BJ (cell line): ENCODE measurements at regions not wholly inside any gene's neighbourhood (a gene's known extent, or its start where the extent isn't known, plus 50 kb on each side); places are given as distances from the start of the nearest gene placed in this dataset.

Experiments used
- CTCF ChIA-PET: fragments of 350-600 bp; formaldehyde crosslinking; extraction: SDS; loops from one replicate; lab custom pipeline; 2021; ENCODE audit warnings: antibody characterized with exemption, inconsistent platforms; lab: Yijun Ruan, JAX
- POLR2A ChIA-PET: fragments of 300-600 bp; sonication (Branson Sonifier 250); formaldehyde crosslinking; extraction: SDS; loops from one replicate; lab custom pipeline; 2021; ENCODE audit warnings: antibody characterized with exemption; lab: Charles Lee
- DNase-seq: peaks from one replicate; pipeline ENCODE4 v3.0.0-alpha.2; 2011; ENCODE audit warnings: low read depth
- H3K27me3 ChIP-seq: 2 replicates; pipeline ENCODE4 v1.6.0; 2011; ENCODE audit warnings: low read length; ENCODE audit not compliant: control insufficient read depth, insufficient read depth
- H3K36me3 ChIP-seq: 2 replicates; pipeline ENCODE4 v1.5.1; 2011; ENCODE audit warnings: low read length; ENCODE audit not compliant: control insufficient read depth, insufficient read depth
- H3K4me3 ChIP-seq: 2 replicates; pipeline ENCODE4 v1.5.1; 2011; ENCODE audit warnings: low read depth, mild to moderate bottlenecking, control low read depth, low read length
- CTCF ChIP-seq: IDR thresholded peaks from 2 replicates; pipeline ENCODE4 v1.5.1; 2011; ENCODE audit warnings: low read depth, mild to moderate bottlenecking, control low read depth, inconsistent platforms, low read length, moderate library complexity; ENCODE audit not compliant: insufficient read depth

GRCh38 chr20:7692478-7692877 is 247.8 kb downstream of the HAO1 start:
- no peak for TF ChIP-seq CTCF
- Histone ChIP-seq H3K27me3 (no peaks in the 10 kb centered on the region), H3K4me3 (no peak overlapping the region), H3K36me3 (no peaks in the 10 kb centered on the region)
- POLR2A ChIA-PET = no interaction called here
- DNase-seq = no peak
- CTCF ChIA-PET = no interaction called here

- no peak for TF ChIP-seq CTCF
- ChIA-PET CTCF (no interaction called here), POLR2A (no interaction called here)
- Histone ChIP-seq H3K27me3 (no peaks in the 10 kb centered on the region), H3K4me3 (no peak overlapping the region), H3K36me3 (no peaks in the 10 kb centered on the region)
- peak; percentile 33 for DNase-seq
These were observed 246.5 kb downstream of the HAO1 start for GRCh38 chr20:7693761-7694160.

- H3K36me3 ChIP-seq = no peaks in the 10 kb centered on the region
- no peak overlapping the region for H3K4me3 ChIP-seq
- CTCF ChIA-PET = no interaction called here
- TF ChIP-seq CTCF = no peak
- no peaks in the 10 kb centered on the region for H3K27me3 ChIP-seq
- DNase-seq = peak; percentile 6
- POLR2A ChIA-PET = no interaction called here
These were observed 245.2 kb downstream of the HAO1 start for GRCh38 chr20:7695051-7695495.

DNA sequence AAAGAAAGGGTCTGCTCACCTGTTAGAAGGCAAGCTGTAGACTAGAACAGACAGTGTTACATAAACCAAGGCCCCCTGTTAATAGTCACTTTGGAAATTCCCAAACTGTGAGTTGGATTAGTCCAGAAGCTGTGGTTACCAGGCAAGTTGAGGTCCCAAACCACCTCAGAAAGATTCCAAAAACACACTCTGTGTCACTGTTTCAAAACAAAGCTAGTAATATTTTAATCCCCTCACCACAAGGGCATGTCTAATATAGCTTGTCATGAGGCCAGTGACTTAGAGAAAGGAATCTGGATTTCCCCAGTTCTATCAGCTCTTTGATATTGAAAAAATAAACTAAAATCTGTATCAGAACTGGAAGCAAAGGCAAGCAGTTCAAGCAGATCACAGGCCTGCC is 244.6 kb downstream of the HAO1 start:
- ChIA-PET CTCF (no interaction called here), POLR2A (no interaction called here)
- TF ChIP-seq CTCF = no peak
- H3K4me3 ChIP-seq = no peak overlapping the region
- DNase-seq = peak; percentile 3
- H3K27me3 ChIP-seq = no peaks in the 10 kb centered on the region
- no peaks in the 10 kb centered on the region for H3K36me3 ChIP-seq

DNA sequence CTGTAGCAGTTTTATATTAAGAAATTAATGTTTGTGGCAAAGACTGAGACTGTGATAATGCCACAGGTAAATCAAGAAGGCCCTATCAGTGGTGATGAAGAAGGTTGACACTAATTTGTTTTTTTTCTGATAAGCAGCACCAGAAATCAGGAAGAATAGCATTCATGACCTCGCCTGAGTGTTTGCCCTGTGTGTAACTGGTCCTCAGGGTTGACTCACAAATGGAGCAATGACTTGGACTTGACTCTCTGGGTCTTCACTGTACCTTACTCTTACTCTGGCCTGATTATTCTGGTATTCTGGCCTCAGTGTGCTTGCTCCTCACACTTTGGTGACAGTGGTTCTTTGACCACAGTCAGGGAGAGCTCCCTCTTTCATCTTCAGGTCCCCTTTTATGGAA is 243.9 kb downstream of the HAO1 start:
- Histone ChIP-seq H3K4me3 (no peak overlapping the region), H3K27me3 (no peaks in the 10 kb centered on the region), H3K36me3 (no peaks in the 10 kb centered on the region)
- POLR2A ChIA-PET = no interaction called here
- CTCF ChIA-PET = no interaction called here
- DNase-seq = no peak
- no peak for TF ChIP-seq CTCF
